GM20000 (cell line): ENCODE measurements at regions not wholly inside any gene's neighbourhood (a gene's known extent, or its start where the extent isn't known, plus 50 kb on each side); places are given as distances from the start of the nearest gene placed in this dataset.

Experiments used
- DNase-seq: peaks from one replicate; pipeline ENCODE4 v3.0.0; 2012; ENCODE audit warnings: low spot score
- CTCF ChIP-seq: IDR thresholded peaks from 2 replicates; pipeline ENCODE4 v1.5.1; 2012; ENCODE audit warnings: mild to moderate bottlenecking, control low read depth; ENCODE audit errors: extremely low read depth, missing control alignments

- no peak for DNase-seq
- no peak for TF ChIP-seq CTCF
Measured at GRCh38 chr10:78162853-78163252, 129.2 kb downstream of the RPS24 start.

DNA sequence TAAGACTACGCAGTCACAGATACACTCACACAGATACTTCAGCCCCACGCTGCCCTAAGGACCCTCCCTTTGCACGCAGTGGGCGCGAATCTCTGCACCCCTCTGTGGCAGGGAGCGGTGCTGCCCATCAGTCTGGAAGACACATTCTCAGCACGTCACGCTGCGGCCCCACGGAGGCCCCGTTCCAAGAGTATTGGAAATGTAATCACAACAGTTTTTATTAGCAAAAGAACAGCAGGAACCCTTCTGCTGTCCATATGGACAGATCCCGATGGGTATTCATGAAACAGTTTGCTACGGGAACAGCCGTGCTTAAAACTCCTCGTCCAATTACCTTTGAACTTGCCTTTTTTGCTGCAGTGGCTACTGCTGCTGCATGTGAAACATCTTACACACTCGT is 131.0 kb downstream of the RPS24 start:
- TF ChIP-seq CTCF, result no peak
- DNase-seq, result no peak

GRCh38 chr10:78165172-78165571 is 131.5 kb downstream of the RPS24 start:
- no peak for DNase-seq
- TF ChIP-seq CTCF, result no peak

GRCh38 chr10:78165617-78166016 is 132.0 kb downstream of the RPS24 start:
- TF ChIP-seq CTCF, result no peak
- no peak for DNase-seq

DNA sequence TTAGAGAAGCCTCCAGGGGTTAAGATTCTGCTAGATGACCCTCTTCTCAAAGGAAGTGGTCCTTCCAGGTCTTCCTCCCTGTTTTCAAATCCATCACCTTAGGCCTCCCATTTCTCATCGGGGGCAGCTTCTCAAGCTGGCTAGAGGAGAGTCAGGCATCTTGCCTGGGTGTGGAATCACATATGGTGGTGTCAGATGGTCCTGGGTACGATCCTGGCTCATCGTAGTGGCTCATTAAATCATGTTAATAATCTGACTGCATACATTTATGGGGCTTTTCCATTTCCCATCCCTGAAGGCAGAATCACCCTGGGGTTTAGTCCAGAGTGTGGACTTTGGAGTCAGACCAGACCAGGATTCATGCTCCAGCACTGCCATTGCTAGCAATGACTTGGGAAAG is 132.6 kb downstream of the RPS24 start:
- no peak for TF ChIP-seq CTCF
- no peak for DNase-seq

DNA sequence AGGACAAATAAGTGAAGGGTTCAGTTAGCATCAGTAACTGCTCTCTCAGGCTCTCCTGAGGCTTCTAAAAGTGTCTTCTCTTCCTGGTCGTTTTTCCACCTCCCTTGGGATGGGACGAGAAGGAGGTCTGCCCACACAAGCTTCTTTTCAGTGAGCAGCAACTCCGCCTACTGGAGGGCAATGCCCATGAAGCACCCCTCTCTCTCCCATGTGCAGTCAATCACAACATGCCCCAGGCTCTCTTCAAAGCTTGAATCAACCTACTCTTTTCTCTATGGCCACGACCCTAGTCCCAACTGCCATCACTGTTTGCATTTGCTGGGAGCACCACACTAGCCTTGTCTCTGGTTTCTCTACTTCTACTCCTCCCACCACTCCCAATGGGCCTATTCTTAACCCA is 135.6 kb downstream of the RPS24 start:
- no peak for TF ChIP-seq CTCF
- no peak for DNase-seq

DNA sequence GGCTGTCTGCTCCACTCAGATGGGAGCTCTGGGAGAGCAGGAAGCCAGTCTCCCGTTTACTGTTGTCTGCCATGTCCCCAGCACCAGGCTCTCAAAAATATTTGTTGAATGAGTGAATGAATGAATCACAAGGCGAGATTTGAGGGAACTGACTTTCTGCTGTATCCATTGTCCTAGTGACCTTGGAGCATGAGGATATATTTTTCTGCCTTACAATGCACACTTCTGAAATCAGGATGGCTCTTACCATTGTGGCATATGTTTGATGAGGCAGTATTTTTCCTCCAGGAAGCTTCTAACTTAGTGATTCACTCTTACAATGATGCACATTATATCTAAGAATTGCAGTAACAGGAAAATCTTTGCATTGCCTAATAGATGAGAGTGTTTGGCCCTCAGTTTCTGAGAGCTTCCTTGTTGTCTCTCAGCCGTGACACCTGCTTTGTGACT is 136.4 kb downstream of the RPS24 start:
- DNase-seq, result no peak
- TF ChIP-seq CTCF, result no peak
